ENCODE measurements at regions not wholly inside any gene's neighbourhood (a gene's known extent, or its start where the extent isn't known, plus 50 kb on each side); places are given as distances from the start of the nearest gene placed in this dataset.

DNA sequence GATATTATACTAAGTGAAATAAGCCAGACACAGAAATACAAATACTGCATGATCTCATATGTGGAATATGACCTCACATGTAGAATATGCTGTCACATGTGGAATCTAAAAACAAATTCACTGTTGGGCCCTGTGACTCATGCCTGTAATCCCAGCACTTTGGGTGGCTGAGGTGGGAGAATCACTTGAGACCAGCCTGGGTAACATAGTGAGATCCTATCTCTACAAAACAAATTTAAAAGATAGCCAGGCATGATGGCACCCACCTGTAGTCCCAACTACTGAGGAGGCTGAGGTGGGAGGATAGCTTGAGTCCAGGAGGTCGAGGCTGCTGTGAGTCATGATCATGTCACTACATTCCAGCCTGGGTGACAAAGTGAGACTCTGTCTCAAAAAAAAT, 160.3 kb downstream of the PTEN start:
- no peak for DNase-seq (ENCODE audit: low read depth)

DNA sequence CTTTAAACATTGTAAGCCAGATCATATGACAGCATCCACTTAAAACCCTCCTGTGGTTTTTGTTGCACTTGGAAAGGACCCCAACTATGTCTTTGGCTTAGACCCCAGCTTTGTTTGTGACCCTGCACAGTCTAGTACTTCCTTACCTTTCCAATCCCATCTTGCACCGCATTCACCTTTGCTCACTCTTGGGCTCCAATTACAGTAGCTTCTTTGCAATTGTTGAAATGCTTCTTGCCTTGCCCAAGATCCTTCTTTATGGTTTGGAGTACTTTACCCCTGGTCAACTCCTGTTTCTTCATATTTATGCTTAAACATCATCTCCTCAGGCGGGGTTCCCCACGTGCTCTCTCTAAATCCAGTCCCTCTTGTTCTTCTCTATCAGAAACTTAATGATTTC, 162.6 kb downstream of the PTEN start:
- no peak for DNase-seq (ENCODE audit: low read depth)

DNA sequence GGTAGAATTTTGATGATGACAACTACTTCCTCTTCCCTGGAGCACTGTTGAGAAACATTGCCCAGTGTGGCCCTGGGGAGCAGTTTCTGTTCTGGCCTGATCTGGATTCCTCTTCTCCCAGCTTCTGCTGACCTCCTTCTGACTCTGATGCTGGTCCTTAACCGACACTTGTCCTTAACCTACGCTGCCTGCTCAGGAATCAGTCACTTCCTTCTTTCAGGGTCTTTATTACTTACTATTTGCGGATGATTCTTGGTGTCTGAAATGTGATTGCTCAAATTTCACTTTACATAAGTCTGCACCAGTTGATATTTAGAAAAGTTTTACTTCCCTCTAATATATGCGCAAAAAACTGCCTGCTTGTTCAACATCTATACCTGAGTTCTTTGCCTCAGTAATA, 164.1 kb downstream of the PTEN start:
- DNase-seq (ENCODE audit: low read depth), result no peak

DNA sequence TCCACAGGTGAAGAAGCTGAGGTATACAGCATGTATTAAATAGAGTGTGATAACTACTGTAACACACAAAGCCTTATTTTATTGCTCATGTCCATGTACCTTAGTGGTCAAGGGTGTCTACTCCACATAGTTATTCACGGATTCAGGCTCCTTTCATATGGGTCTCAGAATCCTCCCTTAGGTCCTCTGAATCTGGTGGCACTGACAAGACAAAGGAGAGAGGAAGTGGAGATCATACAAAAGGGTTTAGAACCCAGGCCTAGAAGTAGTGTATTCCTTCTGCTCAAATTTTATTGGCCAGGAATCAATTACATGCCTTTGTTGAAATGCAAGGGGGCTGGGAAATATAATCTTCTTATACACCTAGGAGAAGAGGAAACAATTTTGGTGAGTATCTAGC, 164.6 kb downstream of the PTEN start:
- no peak for DNase-seq (ENCODE audit: low read depth)

DNA sequence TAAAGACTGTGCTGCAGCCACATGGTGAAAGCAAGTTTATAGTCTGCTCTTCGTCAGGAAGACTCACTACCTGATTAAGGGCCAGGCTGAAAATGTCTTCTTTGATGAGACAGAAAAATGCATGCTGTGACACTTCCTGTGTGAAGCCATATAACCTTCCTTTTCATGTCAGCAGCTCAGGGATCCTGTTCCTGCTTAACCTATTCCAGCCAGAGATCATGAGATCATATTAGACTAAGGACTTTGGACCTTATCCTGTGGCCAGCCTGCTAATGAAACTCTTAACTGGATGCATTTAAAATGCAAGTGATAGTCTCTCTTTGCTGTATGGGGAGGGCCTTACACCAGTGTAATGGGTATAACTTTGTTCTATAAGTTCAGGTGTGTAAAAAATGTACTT, 165.2 kb downstream of the PTEN start:
- no peak for DNase-seq (ENCODE audit: low read depth)

DNA sequence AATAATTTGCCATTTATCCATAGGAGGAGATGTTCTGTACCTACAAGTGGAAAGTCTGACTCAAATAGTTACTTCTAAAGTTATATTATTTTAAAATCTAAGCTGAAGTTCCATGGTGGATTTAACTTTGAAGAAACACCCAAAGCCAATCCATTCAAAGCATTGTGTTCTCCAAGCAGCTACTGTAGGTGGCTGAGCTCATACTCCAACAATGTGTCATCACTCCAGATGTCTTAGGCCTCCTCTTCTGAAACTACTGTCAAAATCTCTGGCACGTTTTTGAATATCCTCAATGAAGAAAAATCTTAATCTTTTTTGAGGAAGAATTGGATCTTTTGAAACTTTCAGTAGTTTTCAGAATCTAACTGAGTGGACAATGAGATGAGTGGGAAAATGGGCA, 169.1 kb downstream of the PTEN start:
- DNase-seq (ENCODE audit: low read depth), result no peak

DNA sequence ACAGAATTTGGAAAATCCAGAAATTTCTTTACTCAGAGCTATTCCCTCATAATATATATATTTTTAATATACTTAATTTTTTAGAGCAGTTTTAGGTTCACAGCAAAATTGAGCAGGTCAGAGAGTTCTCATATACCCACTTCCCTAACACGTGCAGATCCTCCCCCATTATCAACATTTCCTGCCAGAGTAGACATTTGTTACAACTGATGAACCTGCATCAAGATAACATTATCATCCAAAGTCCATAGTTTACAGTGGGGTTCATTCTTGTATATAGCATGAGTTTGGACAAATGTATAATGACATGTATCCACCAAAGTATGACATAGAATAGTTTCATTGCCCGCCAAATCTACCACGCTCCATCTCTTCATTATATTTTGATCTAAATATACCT, 170.0 kb downstream of the PTEN start:
- no peak for DNase-seq (ENCODE audit: low read depth)

DNA sequence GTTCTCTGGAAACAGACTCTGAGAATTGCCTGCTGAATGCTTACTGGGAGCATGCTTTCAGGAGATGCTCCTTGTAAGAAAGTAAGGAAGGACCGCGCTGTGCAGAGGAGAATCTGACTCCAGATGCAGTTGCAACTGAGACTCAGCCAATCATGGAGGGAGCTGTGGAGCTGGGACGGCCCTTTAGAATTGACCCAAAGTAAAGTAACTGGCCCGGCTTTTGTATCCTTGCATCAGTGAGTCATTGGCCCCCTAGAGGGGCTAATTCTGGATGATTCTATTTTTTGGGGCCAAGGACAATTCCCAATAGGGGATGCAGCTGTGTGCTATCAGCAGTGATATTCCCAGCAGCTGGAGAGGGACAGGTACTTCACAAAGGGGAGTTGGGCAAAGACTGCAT, 170.4 kb downstream of the PTEN start:
- DNase-seq (ENCODE audit: low read depth), result no peak

DNA sequence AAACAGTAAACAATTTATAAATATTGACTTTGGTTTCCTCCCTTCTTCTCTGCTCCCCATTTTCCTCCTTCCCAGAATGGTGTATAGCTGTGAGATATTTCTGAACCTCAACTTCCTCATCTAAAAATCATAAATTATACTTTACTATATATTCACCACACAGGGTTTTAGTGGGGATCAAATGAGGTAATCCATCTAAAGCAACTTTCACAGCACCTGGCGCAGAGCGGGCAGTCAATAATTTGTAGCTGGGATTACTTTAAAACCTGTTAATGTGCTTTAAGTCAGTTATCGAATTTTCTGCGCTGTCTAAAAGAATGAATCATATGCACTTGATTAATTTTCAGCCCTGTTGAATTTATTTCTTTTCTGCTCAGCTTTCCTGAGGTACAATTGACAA, 172.7 kb downstream of the PTEN start:
- no peak for DNase-seq (ENCODE audit: low read depth)

DNA sequence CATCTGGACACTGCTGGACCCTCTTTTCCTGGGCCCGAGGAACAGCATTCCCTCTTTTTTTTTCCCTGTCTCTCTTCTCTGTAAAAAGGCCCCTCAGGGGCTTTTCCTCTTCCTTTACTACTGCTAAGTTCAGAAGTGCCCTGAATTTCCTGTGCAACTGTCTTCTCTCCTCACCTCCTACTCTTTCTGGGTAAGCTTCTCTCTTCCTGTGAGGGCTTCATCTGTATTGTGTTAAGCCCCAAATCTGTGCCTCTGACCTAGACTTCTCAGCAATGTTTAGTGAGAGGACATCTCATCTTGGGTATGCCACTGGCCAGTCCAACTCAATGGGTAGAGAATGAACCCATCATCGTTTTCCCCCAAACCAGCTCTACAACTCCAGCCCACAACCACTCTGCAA, 174.2 kb downstream of the PTEN start:
- DNase-seq (ENCODE audit: low read depth), result no peak

DNA sequence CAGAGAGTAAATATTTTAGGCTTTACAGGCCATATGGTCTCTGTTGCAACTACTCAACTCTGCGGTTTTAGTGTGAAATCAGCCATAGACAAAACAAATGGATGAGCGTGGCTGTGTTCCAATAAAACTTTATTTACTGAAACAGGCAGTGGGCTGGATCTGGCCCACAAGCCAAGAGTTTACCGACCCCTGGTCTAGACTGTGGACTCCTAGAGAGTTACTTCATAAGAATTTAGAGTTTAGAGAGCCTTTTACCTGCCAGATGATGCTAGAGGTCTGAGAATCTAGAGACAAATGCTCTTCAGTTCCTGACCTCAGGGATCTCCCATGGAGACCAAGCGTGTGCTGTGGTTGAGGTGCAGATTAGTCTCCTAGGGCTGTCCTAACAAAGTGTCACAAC, 174.8 kb downstream of the PTEN start:
- DNase-seq (ENCODE audit: low read depth), result no peak

DNA sequence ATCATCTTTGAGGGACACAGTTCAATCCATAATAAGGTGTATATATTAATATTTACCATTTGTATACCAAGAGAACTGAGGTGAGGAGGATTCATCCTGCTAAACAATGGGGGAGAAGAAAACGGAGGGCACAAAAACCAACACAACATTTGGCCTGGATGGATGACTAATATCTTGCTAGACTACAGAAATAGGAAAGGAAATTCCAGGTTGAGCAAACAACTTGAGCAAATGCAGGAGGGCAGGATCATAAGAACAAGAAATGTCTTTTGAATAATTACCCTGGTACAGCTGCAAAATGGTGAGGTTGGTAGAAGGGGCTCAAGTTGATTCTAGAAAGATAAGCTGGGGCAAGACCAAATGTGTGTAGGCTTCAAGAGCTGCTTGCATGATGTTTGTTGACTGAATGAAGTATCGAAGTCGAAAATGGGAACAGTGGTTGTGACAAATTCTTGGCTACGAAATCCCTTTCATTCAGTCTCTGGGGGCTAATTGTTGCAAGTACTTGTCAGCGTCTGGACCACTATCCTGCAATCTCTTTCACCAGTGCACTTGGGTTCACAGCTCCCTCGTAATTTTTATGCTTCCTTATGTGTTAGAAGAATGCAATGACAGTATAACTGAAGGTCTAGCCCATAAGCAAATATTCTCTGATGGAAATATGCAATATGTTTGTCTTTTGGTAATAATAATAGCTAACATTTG, 176.2 kb downstream of the PTEN start:
- no peak for DNase-seq (ENCODE audit: low read depth)

DNA sequence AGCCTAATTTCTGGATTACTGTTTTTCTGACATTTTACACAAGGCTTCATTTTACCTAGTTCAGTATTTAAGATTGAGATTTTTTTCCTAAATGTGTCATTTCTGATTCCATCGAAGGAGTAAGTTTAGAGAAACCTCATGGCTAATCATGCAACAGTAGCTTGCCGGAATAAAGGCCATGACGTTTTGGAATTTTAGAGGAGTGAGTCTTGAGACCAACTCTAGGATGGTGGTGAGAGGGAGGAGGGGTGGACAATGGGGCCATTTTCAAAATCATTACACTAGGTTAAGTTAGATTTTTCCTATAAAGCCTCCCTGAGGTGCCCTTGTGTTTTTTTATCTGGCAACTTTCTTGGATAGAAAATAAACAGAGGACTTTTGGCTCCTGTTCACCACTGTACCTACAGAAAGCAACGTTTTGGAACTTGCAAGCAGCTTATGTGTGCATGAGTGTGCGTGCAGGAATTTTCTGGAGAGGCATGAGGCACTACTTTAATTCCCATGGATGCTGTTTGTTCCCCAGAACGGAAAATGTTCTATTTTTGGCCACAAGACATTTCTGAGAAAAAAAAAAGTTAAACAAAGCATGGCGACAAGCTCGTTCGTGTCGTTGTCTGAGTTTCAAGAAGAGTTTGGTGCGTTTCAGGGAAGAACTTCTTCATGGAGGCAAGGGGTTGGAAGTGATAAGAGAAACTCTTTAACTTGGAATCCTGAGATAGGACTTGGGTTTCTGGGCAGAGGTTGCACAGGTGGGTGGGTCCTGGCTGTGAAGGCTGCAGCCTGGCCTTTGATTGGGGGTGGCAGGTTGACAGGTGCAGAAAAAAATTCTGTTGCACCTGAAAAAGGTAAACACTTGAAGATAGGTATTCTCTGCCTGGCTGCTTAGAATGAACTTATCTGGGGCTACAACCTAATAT, 178.1 kb downstream of the PTEN start:
- no peak for DNase-seq (ENCODE audit: low read depth)

DNA sequence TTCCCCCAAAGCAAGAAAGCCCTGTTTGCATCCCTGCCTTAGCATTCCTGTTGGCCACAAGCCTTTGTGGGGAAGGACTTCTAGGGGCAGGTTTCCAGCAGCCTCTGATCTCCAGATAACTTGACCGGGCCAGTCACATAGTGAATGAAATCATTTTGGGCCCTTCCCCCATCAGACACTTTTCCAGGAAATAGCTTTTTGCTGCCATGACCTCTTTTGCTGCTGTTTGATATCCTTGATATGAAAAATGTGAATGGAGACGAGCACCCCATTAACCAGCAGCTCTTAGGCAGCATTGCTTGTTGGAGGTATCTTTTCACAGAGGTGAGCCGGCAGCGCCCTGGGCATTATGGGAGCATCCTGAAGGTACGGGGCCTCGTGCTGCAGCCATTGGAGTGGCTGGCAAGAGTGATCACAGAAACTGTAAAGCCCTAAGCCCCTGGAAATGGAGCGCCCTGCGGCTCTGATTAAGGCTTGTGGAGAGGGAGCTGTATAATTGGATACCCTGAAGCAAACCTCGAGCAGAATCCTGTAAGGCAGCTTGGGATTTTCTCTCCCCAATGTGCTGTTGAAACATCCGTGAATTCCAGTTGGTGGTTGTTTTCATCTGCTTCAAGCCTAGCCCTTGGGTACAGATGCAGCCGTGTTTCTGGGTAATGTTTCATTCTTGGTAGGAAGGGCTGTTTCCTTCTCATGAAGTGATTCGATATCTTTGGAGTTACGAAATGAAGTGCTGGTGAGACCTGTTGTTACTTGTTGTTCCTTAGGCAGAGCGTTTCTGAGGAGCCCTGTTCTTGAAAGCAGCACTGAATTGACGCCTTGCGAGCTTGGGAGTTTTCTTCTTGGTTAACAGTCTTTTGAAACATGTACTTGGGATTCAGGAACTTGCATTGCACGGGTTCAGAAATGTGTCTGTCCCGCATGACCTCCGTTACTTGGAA, 179.0 kb downstream of the PTEN start:
- no peak for DNase-seq (ENCODE audit: low read depth)

DNA sequence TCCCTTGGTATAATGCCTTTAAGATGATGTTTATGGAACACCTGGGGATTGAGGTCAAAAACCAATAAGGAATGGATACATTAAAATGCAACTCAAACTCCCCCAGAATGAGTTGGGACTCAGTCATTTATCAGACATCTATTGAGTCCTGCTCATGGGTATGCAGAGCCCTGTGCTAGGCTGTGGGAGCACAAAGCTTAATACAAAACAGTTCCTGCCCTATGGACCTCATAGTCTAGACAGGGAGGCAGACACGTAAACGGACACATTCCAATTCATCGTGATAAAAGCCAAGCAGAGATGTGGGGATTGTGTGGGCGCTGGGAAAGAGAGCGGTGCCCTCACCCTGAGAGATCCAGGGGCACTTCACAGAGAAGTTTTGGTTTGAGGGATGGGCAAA, 181.7 kb downstream of the PTEN start:
- no peak for DNase-seq (ENCODE audit: low read depth)

DNA sequence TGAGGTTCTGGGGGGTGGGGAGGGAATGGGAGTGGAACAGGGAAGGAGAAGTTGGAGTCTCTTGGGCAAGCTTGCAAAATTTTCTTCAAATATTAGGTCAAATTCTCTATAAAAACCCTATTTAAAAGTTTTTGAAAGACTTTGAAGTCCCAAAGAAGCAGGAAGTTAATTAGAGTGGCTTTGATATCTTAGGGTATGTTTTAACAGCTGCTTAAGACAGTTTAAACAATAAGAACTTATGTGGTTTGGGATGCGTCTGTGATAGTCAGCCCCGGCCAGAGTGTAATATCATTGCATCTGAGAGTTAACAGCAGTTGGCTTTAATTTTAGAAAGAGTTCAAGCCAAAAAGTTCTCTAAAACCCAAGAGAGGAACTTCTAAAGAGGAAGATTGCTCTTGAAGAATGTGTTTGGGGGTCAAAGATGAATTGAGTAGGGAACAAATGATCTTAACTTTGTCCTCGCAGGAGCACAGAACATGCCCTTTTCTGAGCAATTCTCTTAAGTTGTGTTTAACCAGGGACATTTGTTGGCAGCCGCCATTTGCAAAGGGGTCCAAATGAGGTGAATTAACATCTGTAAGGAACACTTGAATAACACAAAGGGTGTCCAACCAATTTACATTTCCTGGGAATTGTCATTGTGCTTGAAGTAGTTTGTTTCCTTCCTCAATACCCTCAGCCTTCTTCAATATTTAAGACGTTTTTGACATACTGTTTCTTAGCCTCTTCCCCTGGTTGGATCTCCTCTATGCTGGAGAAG, 182.4 kb downstream of the PTEN start:
- DNase-seq (ENCODE audit: low read depth), result no peak

DNA sequence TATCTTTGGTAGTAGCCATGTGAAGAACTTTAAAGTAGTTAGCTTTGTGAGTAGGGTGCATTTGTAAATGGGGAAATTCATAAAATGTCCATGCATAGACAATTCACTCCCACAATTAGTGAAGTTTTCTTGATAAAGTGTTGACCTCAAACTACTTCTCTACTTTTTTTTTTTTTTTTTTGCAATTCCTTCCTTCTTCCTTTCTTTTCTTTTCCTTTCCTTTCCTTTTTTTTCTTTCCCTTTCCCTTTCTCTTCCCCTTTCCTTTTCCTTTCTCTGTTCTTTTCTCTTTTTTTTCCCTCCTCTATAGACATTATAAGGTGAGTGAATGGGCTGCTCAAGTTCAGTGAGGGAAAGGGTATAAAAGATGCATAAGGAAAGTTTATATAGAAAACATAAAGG, 184.2 kb downstream of the PTEN start:
- no peak for DNase-seq (ENCODE audit: low read depth)

DNA sequence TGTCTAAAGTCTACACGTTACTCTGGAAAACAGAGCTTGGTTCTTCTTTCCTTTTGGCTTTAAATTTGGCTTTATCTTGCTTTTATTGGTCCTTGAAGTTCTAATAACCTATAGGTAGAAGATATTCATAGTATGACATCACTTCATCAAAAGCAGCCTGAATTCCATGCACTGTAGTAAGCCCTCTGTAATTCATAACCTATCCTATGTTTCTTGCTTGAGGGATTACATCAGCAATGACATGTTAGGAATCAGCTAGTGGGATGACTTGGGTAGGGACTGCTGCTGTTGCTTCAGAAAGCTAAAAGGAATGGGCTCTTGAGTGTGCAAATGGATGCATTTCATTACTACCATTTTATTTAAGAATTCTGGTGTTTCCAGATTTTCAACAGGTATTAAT, 184.9 kb downstream of the PTEN start:
- no peak for DNase-seq (ENCODE audit: low read depth)

DNA sequence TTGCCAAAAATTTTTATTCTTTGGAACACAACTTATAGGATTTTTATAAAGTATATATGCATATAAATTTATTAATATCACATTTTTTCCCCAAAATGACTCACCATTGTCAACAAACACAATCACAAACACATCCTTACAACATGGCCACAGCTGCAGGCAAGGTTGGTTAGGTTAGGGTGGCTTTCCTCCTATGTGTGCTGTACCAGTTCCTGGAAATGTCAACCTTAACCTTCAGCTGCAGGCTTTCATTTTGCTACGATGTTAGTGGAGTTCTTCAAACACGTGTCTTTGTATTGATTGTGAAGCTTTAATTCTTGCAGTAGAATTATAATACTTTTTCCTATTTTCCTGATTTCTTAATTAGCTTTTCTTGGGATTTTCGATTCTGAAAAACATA, 185.8 kb downstream of the PTEN start:
- no peak for DNase-seq (ENCODE audit: low read depth)

DNA sequence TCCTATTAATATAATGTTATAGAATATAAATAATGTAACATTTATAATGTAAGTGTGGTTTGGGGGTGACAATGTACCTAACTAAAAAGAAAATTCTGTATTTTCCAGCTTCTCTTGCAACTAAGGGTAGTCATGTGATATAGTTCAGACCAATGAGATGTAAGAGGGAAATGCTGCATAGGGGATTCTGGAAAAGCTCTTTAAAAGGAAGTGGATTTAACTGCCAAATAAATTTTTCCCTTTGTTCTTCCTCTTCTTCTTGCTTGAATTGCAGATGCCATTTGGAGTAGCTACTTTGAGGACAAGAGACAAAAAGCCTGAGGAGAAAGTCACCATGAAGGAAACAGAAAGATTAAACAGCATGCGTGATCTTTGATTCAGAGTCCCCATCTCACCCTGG, 194.3 kb downstream of the PTEN start:
- no peak for DNase-seq (ENCODE audit: low read depth)

DNA sequence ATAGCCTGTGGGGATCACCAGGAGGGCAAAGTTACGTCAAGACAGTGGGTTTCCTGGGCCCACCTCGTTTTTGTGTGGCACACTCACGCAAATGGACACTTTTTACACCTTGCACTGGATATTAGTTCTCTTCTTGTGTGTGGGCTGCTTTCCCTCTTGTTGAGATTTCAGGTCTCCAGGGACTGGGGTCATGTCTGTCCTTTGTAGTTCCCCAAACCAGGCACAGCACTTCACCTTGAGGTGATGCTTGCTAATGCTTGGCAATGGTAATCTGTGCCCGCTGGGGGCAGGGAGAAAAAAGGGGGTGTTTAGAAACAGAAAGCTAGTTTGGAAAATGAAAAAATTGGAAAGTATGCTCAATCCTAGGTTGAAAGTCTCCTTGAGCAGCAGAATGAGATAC, 195.3 kb downstream of the PTEN start:
- no peak for DNase-seq (ENCODE audit: low read depth)

DNA sequence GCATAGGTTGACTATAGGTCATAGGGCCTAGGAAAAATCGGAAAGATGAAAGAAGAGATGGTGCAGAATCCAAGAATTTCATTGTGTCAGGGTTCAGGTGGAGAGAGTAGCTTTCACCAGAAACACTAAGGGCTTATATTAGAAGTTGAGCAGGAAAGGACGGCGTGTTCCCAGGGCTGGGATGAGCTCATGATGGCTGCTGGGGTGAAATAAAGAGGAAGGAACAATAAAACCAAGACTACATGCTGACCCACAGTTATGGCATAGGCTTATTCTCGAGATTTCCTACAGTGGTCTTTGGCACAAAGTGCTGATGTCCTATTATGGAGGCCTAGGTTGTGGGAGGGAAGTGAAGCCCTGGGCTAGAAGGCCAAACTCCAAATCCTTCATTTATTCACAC, 195.8 kb downstream of the PTEN start:
- DNase-seq (ENCODE audit: low read depth), result no peak

Data from CMK (cell line).